ES-I3 (cell line): ENCODE measurements at regions not wholly inside any gene's neighbourhood (a gene's known extent, or its start where the extent isn't known, plus 50 kb on each side); places are given as distances from the start of the nearest gene placed in this dataset.

Experiments
- H3K36me3 ChIP-seq: 2 replicates; pipeline ENCODE4 v1.6.1; 2013; ENCODE audit warnings: mild to moderate bottlenecking, low read length, control low read depth, moderate library complexity; ENCODE audit not compliant: insufficient read depth
- H3K4me1 ChIP-seq: 2 replicates; pipeline ENCODE4 v1.6.1; 2013; ENCODE audit warnings: mild to moderate bottlenecking, control low read depth, low read length; ENCODE audit not compliant: insufficient read depth
- H3K9ac ChIP-seq: 2 replicates; pipeline ENCODE4 v1.6.1; 2013; ENCODE audit warnings: low read depth, mild to moderate bottlenecking, low read length, moderate library complexity
- H3K9me3 ChIP-seq: 2 replicates; pipeline ENCODE4 v1.6.1; 2013; ENCODE audit warnings: mild to moderate bottlenecking, low read length, moderate library complexity; ENCODE audit not compliant: control insufficient read depth, insufficient read depth

GRCh38 chr11:122331079-122331478 is 215.1 kb upstream of the BLID start:
- Histone ChIP-seq H3K4me1 (peaks cover 8% of the 10 kb centered on the region), H3K36me3 (no peaks in the 10 kb centered on the region), H3K9me3 (no peaks in the 10 kb centered on the region), H3K9ac (no peak overlapping the region)

- no peak overlapping the region for H3K9ac ChIP-seq
- H3K36me3 ChIP-seq: no peaks in the 10 kb centered on the region
- peaks cover 8% of the 10 kb centered on the region for H3K4me1 ChIP-seq
- no peaks in the 10 kb centered on the region for H3K9me3 ChIP-seq
Measured at GRCh38 chr11:122330279-122330965, 214.4 kb upstream of the BLID start.

- H3K36me3 ChIP-seq: no peaks in the 10 kb centered on the region
- H3K4me1 ChIP-seq: peaks cover 8% of the 10 kb centered on the region
- H3K9me3 ChIP-seq: no peaks in the 10 kb centered on the region
- H3K9ac ChIP-seq: no peak overlapping the region
Measured at GRCh38 chr11:122327528-122327927, 211.5 kb upstream of the BLID start.

- H3K9ac ChIP-seq: no peak overlapping the region
- H3K36me3 ChIP-seq: no peaks in the 10 kb centered on the region
- peaks cover 14% of the 10 kb centered on the region for H3K4me1 ChIP-seq
- H3K9me3 ChIP-seq: no peaks in the 10 kb centered on the region
Measured at GRCh38 chr11:122323754-122324421, 207.9 kb upstream of the BLID start.

- peaks cover 9% of the 10 kb centered on the region for H3K4me1 ChIP-seq
- no peaks in the 10 kb centered on the region for H3K36me3 ChIP-seq
- H3K9me3 ChIP-seq: no peaks in the 10 kb centered on the region
- no peak overlapping the region for H3K9ac ChIP-seq
Measured at GRCh38 chr11:122322329-122322728, 206.3 kb upstream of the BLID start.

- no peak overlapping the region for H3K9ac ChIP-seq
- 0 out of 2 replicates have a peak, but pooled peaks cover 6% of the 10 kb centered on the region for H3K4me1 ChIP-seq
- H3K36me3 ChIP-seq: no peaks in the 10 kb centered on the region
- no peaks in the 10 kb centered on the region for H3K9me3 ChIP-seq
Measured at GRCh38 chr11:122320671-122321070, 204.7 kb upstream of the BLID start.

GRCh38 chr11:122319691-122320620 is 203.9 kb upstream of the BLID start:
- Histone ChIP-seq H3K4me1 (0 out of 2 replicates have a peak, but pooled peaks cover 6% of the 10 kb centered on the region), H3K36me3 (no peaks in the 10 kb centered on the region), H3K9me3 (no peaks in the 10 kb centered on the region), H3K9ac (no peak overlapping the region)

GRCh38 chr11:122319085-122319484 is 203.1 kb upstream of the BLID start:
- Histone ChIP-seq H3K36me3 (no peaks in the 10 kb centered on the region), H3K9me3 (no peaks in the 10 kb centered on the region), H3K9ac (no peak overlapping the region), H3K4me1 (0 out of 2 replicates have a peak, but pooled peaks cover 6% of the 10 kb centered on the region)

GRCh38 chr11:122317305-122317704 is 201.3 kb upstream of the BLID start:
- 0 out of 2 replicates have a peak, but pooled peaks cover 6% of the 10 kb centered on the region for H3K4me1 ChIP-seq
- no peaks in the 10 kb centered on the region for H3K36me3 ChIP-seq
- H3K9me3 ChIP-seq: no peaks in the 10 kb centered on the region
- H3K9ac ChIP-seq: no peak overlapping the region

GRCh38 chr11:122313581-122313980 is 197.6 kb upstream of the BLID start:
- H3K36me3 ChIP-seq: no peaks in the 10 kb centered on the region
- peaks cover 3% of the 10 kb centered on the region; the same call in 1 of the 2 replicates for H3K4me1 ChIP-seq
- H3K9me3 ChIP-seq: no peaks in the 10 kb centered on the region
- H3K9ac ChIP-seq: no peak overlapping the region

GRCh38 chr11:122311216-122311755 is 195.3 kb upstream of the BLID start:
- no peaks in the 10 kb centered on the region for H3K9me3 ChIP-seq
- H3K36me3 ChIP-seq: no peaks in the 10 kb centered on the region
- peaks cover 20% of the 10 kb centered on the region for H3K4me1 ChIP-seq
- H3K9ac ChIP-seq: no peak overlapping the region

GRCh38 chr11:122310766-122311165 is 194.8 kb upstream of the BLID start:
- Histone ChIP-seq H3K9me3 (no peaks in the 10 kb centered on the region), H3K4me1 (peaks cover 20% of the 10 kb centered on the region), H3K36me3 (no peaks in the 10 kb centered on the region), H3K9ac (no peak overlapping the region)

- H3K9me3 ChIP-seq: no peaks in the 10 kb centered on the region
- peaks cover 20% of the 10 kb centered on the region for H3K4me1 ChIP-seq
- no peak overlapping the region for H3K9ac ChIP-seq
- H3K36me3 ChIP-seq: no peaks in the 10 kb centered on the region
Measured at GRCh38 chr11:122309262-122309925, 193.4 kb upstream of the BLID start.

GRCh38 chr11:122308226-122308625 is 192.2 kb upstream of the BLID start:
- no peaks in the 10 kb centered on the region for H3K9me3 ChIP-seq

More at GRCh38 chr11:122308226-122308625, 192.2 kb upstream of the BLID start:
- peaks cover 22% of the 10 kb centered on the region for H3K4me1 ChIP-seq
- H3K9ac ChIP-seq: no peak overlapping the region
- H3K36me3 ChIP-seq: no peaks in the 10 kb centered on the region
